Endothelial cell of hepatic sinusoid (primary cell): ENCODE measurements at regions not wholly inside any gene's neighbourhood (a gene's known extent, or its start where the extent isn't known, plus 50 kb on each side); places are given as distances from the start of the nearest gene placed in this dataset.

Experiments used
- in situ Hi-C: cut with HindIII; loops from 2 replicates; pipeline ENCODE4 v1.10.0; 2017; ENCODE audit warnings: low sequenced_read_pairs

- in situ Hi-C loops, result no loop called here
Observed at GRCh38 chr12:91613223-91613779, 430.7 kb upstream of the DCN start.

- in situ Hi-C loops, result no loop called here
Observed at GRCh38 chr12:91610561-91610960, 427.9 kb upstream of the DCN start.

GRCh38 chr12:91609283-91609682 lies 426.7 kb upstream of the DCN start:
- in situ Hi-C loops, result no loop called here

GRCh38 chr12:91608542-91608941 lies 425.9 kb upstream of the DCN start:
- in situ Hi-C loops, result no loop called here

- in situ Hi-C loops, result no loop called here
Observed at GRCh38 chr12:91606662-91607377, 424.2 kb upstream of the DCN start.

- in situ Hi-C loops, result no loop called here
Observed at GRCh38 chr12:91604897-91605296, 422.3 kb upstream of the DCN start.

DNA sequence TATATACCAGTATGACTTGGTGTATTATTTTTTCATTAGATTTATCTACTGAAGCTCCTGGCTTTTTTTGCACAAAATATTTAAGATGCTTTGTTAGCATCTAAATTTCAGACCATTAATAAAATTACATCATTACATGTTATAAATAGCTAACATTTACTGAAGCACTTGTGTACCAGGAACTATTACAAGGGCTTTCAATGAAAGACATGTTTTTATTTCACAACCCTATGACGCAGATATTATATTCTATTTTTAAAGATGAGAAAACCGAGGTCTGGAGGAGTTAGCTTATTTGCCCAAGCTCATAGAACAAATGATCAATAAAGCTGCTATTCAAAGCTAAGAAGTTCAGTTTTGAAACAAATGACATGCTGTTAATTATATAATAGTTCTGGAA lies 420.4 kb upstream of the DCN start:
- in situ Hi-C loops, result no loop called here

- in situ Hi-C loops, result no loop called here
Observed at GRCh38 chr12:91601054-91601453, 418.4 kb upstream of the DCN start.

- in situ Hi-C loops, result no loop called here
Observed at GRCh38 chr12:91594715-91595114, 412.1 kb upstream of the DCN start.

GRCh38 chr12:91591639-91591987 lies 409.0 kb upstream of the DCN start:
- in situ Hi-C loops, result no loop called here

- in situ Hi-C loops, result no loop called here
Observed at GRCh38 chr12:91590966-91591638, 408.5 kb upstream of the DCN start.

DNA sequence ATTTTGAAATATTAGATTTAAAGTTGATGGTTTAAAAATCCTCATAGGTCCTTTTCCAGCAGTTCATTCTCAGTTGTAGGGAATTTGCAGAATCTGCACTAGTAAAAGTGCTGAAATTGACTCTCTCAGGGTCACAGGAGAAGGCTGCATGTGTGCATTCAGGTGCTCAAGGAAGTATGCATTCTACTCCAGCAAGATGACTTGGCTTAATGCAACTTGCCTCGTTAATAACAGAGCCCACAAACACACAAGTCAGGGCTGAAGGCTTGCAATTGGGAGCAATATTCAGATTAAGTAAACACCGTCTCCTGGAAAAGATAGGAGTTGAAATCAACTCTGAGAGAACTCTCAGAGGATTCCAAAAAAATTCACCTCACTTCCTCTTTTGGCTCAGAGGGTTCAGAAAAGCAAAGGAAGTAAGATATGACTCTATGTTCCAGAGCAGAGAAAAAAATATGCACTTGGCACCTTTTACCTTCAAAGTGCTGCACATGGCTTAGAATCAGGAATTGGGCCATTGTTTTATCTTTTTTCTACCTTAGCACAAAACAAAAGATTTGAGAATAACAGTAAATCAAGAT lies 406.3 kb upstream of the DCN start:
- in situ Hi-C loops, result no loop called here

DNA sequence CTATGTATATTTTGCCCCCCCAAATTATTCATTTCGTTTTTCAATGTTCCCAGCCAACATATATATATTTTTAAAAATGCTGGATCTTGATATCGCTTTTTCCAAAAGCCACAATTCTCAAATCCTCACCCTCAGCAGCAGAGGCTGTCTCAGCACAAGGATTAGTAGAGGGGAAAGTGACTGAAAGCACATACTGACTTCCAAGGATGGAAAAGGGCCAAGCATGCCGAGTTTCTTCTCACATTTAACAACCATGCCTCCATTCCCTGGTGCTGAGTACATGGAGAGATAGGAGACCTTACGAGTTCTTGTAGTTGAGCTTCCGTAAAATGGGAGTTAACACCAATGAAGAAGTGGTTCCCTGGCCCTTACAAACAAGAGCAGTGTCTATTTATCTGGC lies 403.4 kb upstream of the DCN start:
- in situ Hi-C loops, result no loop called here

DNA sequence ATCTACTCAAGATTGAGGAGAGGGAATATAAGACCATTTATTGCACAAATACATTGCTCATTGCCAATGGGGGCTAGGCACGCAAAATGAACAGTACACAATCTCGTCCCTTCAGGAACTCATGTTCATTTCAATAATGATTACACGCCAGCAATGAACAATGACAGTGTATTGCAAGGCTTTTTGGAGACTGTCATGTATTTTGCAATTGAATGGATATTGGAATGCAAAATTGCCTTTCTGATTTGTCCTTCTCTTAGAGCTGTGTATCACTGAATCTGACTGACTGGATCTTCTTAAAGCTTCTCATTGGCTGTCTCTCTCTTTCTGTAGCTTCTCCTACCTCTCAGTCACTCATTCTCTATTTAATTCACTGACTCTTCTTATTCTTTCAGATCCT lies 400.2 kb upstream of the DCN start:
- in situ Hi-C loops, result no loop called here

DNA sequence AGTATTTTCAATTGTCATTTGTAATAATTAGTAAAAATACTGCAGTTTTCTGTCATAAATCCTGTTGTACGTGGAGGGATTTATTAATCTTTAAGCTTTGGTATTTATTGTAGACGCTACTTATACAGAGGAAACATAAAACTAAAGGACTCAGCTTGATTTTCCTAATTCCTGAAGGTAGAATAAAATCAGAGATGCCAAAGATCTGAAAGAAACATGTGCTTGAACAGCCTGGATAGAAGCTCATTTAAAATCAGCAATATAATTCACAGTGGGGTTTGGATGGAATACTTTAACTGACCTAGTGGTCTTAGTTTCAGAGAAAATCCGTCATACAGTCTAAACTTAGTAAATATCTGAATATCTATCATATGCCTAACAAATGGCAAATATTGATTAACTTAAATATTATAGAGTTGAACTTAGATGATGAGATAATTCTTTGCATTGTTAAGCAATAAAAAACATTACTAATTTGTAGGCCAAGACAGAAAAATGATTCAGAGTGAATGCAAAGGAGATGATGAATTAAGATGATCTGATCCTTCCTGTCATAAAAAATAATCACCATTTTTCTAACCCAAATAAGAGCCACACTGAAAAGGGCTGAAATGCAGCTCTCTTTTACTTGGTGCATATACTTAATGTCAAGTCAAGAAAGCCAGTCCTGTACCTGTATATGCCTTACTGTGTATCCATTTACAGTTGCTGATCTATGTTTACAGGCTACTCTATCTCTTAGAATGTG lies 397.1 kb upstream of the DCN start:
- in situ Hi-C loops, result no loop called here

DNA sequence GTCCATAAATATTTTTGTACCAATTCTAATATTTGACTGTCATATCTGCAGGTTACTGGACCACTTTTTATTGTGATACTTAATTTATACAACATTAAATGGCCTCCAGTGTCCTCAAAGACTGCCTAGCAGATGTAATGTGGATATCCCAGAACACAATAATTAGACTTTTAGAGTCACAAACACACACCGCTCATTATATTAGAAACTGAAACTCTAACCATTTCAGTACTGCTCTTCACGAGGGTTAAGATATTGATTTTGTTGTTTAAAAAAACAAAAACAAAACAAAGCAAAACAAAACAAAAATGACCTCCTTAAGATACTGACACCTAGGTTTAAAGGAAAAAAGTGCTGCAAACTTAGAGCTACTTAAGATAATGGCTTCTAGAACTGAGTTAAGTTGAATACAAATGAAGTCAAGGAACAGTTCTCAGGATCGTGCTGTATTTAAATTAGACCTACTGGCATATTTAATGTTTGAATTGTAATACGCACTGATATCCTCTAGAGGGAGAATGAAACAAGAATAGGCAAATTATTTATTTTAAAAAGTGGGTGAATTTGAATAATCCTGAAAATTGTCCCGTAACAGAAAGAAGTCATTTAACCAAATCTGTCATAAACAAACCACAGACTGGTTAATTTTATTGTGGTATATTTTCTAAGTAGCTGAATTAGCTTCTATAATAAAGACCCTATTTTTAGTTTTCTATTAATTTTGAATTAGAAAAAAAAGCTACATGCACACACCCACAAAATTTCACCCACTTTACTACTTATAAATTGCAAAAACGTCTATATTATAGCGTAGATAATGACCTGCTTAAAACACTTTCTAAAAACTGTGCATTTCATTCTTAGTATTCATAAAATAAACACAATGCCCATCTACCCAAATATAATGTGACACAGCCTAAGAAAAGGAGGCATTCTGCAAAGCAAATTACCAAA lies 395.2 kb upstream of the DCN start:
- in situ Hi-C loops, result no loop called here

DNA sequence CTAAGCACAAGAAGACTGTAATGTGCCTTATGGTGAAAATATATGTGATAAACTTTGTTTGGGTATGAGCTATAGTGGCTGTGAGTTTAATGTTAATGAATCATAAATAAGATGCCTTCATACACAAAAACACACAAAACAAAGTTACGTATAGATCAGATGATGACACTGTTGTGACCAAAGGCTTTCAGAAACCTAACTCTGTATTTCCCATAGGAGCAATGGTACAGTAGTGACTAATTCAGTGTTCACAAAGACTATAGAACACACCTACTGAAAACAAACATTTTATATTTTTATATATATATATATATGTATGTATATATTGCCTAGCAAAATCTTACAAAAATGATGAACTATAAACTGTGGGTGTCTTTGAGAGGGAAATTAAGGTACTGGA lies 393.8 kb upstream of the DCN start:
- in situ Hi-C loops, result no loop called here

DNA sequence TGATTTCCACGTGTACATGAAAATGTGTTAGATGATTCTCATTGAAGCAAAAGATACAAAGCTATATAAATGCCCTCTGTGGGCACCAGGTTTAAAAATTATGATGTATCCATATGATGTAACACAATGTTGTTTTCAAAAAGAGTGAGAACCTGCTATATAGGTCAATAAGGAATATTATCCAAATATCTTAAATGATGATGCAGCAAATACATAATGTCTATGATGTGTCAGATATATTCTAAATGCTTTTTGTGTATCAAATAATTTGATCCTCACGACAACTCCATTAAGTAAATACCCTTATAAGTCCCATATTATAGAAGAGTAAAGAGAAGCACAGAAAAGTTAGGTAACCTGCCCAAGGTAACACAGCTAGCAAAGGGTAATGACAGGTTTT lies 393.0 kb upstream of the DCN start:
- in situ Hi-C loops, result no loop called here

GRCh38 chr12:91574975-91575374 lies 392.4 kb upstream of the DCN start:
- in situ Hi-C loops, result no loop called here

DNA sequence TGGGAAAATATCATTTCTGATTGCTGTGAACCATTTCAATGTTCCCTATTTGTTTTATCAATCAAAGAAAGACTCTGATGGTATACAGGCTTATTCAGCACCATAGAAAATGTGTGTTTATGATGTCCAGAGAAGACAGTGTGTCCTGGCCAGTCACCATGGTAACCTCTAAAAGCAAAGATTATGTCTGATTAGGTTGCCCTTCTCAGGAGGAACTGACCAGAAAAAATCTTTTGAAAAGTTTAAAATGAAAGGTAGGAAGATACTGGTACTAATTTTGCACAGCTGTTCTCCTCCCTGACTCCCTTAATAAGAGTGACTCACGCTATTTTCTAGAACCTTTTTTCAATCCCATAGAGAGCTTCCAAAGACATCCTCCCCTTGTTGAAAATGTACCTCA lies 391.8 kb upstream of the DCN start:
- in situ Hi-C loops, result no loop called here
